Hepatocyte (in vitro differentiated cells): ENCODE measurements at regions not wholly inside any gene's neighbourhood (a gene's known extent, or its start where the extent isn't known, plus 50 kb on each side); places are given as distances from the start of the nearest gene placed in this dataset.
"Not testable (repeated sequence)": the region's sequence is repeated elsewhere in the genome, so short reads cannot be mapped to it uniquely, and the experiment has no call there.

Experiments
- EZH2 ChIP-seq: fragments of 200-600 bp; sonication (generic); IDR thresholded peaks from 2 replicates; pipeline ENCODE4 v1.6.1; 2016; ENCODE audit warnings: antibody characterized with exemption, mild to moderate bottlenecking, borderline replicate concordance
- EZH2phosphoT487 ChIP-seq: fragments of 200-600 bp; sonication (generic); IDR thresholded peaks from one replicate; pipeline ENCODE4 v1.6.1; 2018; ENCODE audit warnings: antibody characterized with exemption, mild to moderate bottlenecking, low read depth, moderate library complexity; ENCODE audit not compliant: unreplicated experiment, severe bottlenecking
- TF ChIP-seq, protein P1 (sequence below): fragments of 200-600 bp; sonication (generic); IDR thresholded peaks from 2 replicates; pipeline ENCODE4 v1.5.1; 2016; ENCODE audit warnings: antibody characterized with exemption, mild to moderate bottlenecking; ENCODE audit not compliant: poor library complexity

GRCh38 chr14:89660625-89661233 lies 243.7 kb upstream of the FOXN3 start:
- TF ChIP-seq, protein P1, sequence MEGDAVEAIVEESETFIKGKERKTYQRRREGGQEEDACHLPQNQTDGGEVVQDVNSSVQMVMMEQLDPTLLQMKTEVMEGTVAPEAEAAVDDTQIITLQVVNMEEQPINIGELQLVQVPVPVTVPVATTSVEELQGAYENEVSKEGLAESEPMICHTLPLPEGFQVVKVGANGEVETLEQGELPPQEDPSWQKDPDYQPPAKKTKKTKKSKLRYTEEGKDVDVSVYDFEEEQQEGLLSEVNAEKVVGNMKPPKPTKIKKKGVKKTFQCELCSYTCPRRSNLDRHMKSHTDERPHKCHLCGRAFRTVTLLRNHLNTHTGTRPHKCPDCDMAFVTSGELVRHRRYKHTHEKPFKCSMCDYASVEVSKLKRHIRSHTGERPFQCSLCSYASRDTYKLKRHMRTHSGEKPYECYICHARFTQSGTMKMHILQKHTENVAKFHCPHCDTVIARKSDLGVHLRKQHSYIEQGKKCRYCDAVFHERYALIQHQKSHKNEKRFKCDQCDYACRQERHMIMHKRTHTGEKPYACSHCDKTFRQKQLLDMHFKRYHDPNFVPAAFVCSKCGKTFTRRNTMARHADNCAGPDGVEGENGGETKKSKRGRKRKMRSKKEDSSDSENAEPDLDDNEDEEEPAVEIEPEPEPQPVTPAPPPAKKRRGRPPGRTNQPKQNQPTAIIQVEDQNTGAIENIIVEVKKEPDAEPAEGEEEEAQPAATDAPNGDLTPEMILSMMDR = not testable (repeated sequence)
- not testable (repeated sequence) for TF ChIP-seq EZH2, EZH2phosphoT487
